GM21390 (cell line): ENCODE measurements at regions not wholly inside any gene's neighbourhood (a gene's known extent, or its start where the extent isn't known, plus 50 kb on each side); places are given as distances from the start of the nearest gene placed in this dataset.

Experiments
- ATAC-seq: cut with Tn5 transposase; IDR thresholded peaks from one replicate; pipeline ENCODE4 v1.9.1; 2021; ENCODE audit not compliant: unreplicated experiment

DNA sequence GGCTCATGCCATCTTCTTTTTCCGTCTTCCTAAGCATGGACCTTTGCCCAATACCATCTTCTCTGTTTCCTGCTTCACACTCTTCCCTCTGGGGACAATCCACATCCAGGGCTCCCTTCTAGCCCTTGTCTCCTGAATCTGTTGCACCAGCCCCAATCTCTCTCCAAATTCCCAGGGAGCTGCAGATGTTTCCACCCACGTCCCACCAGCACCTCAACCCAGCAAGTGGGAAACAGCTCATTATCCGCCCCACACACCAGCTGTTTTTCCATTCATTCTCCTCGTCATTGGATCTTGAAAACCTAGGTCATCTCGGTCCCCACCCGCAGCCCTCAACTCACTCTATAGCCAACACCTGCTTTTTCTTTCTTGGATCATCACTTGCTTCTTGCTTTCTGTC, 185.0 kb upstream of the CDYL start:
- no peak for ATAC-seq

GRCh38 chr6:4589295-4589694, 186.9 kb upstream of the CDYL start:
- ATAC-seq, result no peak

GRCh38 chr6:4588581-4588980, 187.6 kb upstream of the CDYL start:
- ATAC-seq, result no peak

DNA sequence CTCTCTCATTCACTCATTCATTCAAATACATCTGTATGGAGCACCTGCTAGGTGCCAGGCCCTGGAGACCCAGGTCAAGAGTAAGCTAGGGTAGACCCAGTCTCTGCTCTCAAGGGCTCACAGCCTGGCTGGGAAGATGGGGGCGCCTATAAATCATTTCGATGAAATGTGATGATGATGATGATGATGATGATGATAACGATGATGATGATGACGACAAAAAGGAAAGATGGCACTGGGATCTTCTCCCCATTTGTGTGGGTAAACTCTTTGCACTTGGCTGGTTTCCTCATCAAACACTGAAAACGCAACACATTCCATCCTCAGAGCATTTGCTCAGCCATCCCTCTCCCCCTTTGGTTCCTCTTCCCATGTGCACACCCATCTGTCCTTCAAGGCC, 188.0 kb upstream of the CDYL start:
- ATAC-seq, result no peak

DNA sequence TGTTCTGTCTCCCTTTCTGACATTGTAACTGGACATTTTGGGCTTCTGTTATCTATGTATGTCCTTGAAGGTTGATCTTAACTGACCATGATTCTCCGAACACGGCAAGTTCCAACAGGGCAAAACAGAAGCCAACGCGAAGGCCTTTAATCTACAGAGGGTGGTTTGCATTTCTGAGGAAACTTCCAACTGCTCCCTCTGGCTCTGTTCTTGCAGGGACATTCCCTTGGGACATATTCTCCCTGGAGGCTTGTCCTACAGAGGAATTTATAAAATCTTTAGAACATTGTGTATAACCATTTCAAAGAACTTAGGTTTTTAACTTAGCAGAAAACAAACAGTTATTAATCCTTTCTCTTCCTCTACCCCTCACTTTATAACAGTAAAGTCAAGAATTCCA, 189.0 kb upstream of the CDYL start:
- ATAC-seq, result no peak

- no peak for ATAC-seq
These were observed 189.7 kb upstream of the CDYL start for GRCh38 chr6:4586469-4586859.

DNA sequence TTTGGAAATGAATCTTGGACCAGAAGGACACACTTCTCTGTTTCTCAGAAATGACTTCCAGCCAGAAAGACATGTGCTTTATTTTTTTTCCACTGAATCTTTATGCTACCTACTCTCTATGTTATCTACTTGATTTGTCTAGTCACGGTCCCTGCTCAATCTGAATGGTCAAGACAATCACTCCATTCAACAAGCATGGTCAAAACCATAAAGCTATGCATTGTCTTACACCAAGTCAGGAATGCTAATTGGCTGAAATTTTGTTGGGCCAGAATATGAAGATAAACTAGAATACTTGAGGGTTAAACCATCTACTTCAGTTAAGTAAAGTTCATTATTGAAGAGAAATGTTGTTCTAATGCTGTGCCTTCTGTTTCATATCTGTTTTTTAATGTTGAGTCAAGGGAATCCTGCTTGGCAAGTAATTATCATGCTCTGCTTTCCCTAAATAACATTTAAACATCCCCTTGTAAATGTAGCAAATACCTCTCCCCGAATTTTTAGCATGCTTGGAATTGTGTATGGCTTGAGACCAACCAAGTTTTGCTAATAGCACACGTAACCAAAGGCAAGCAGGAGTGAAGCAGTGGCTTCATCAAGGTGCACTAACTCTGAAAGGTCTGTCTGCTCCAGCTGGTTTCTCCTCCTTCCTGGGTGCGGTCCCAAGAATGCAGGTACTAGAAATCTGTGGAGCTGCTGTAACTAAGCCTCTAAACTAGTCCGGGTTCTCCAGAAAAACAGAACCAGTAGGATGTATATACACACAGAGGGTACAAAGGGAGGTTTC, 190.3 kb upstream of the CDYL start:
- ATAC-seq, result no peak

DNA sequence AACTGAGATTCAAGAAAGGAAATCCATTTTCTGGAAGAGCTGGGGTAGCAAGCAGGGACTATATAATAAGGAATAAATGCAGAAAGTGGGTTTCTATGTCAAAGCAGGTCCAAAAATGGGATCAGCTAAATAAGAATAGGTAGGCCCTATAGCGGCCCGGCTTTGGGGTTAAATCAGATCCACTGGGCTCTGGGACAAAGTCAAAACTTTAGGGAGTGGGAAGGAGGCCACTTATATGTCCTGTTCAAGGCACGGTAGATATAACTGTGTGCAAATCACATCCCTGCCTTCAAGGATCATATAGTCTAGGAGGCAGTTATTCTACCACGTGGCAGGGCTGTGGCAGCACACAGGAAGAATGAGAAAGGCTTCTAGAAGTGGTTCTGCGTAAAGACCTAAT, 191.4 kb upstream of the CDYL start:
- ATAC-seq, result no peak

DNA sequence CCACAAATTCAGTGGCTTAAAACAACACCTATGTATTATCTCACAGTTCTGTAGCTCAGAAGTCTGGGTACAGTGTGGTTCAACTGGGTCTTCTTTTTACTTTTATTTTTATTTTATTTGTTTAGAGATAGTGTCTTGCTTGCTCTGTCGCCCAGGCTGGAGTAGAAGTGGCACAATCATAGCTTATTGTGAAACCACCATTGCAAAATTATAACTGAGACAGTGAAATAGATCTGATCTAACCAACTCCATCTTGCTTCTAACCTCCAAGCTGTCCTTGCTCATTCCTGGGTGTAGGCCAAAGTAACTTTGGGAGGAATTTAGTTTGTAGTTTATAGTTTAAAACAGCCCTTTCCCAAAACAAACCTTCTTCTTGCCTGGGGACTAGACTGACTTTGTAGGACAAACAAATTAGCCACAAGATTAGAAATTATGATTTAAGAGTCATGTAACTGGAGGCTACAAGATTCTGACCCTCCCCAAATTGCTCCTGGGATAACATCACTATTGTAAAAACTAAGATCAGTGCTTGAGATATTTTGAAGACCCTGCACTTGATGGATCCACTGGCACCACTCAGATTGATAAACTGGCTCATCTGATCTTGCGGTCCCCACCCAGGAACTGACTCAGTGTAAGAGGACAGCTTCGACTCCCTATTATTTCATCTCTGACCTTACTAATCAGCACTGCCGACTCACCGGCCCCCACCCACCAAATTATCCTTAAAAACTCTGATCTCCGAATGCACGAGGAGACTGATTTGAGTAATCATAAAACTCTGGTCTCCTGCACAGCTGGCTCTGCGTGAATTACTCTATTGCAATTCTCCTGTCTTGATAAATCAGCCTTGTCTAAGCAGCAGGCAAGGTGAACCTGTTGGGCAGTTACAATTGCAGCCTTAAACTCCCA, 193.4 kb upstream of the CDYL start:
- no peak for ATAC-seq

GRCh38 chr6:4581468-4582385, 194.5 kb upstream of the CDYL start:
- no peak for ATAC-seq

DNA sequence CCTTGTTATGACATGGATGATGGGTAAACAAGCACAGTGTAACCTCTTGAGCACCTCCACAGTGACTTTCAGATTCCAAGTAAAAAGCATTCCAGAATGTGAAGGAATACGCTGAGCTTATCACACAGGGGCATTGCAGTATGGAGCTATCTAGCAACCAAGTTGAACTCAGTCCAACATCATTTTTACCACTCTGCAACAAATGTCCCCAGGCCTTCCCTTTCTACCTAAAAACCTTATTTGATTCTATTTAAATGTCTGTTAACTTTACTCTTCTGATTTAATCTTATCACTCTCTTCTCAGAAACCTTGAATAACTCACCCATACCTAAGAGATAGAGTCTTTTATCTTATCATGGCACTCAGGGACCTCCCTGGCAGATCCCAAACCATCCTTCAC, 195.8 kb upstream of the CDYL start:
- no peak for ATAC-seq

- ATAC-seq, result no peak
These were observed 198.8 kb upstream of the CDYL start for GRCh38 chr6:4577406-4577805.

GRCh38 chr6:4575714-4576113, 200.5 kb upstream of the CDYL start:
- no peak for ATAC-seq

GRCh38 chr6:4574007-4574406, 202.2 kb upstream of the CDYL start:
- ATAC-seq, result no peak

- no peak for ATAC-seq
These were observed 205.2 kb upstream of the CDYL start for GRCh38 chr6:4571011-4571410.

- ATAC-seq, result no peak
These were observed 208.1 kb upstream of the CDYL start for GRCh38 chr6:4568138-4568537.

GRCh38 chr6:4567141-4567540, 209.1 kb upstream of the CDYL start:
- no peak for ATAC-seq

GRCh38 chr6:4565301-4566250, 210.6 kb upstream of the CDYL start:
- ATAC-seq, result no peak

DNA sequence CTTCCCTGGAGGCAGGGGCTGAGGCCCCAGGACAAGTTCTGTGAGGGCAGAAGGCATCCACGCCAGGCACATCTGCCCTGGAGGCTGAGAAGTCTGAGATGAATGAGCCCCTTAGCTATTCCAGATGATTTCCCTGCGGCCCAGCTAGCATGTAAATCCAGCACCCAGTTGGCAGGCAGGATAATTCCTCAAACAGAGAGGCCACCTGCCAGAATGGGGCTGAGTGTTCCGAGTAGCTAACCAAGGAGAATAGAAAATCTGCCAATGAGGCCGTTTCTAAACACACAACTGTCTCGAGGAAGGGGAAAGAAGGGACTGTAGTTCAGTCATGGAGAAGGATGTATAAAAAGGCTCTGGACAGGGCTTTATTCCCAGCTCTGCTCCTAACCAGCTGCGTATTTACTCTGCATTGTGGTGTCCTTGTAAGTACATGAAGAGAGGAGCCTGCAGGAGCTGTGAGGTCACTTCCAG, 211.4 kb upstream of the CDYL start:
- ATAC-seq, result no peak

GRCh38 chr6:4563877-4564276, 212.3 kb upstream of the CDYL start:
- ATAC-seq, result no peak
